Testis (tissue), 2 donors: ENCODE measurements at regions not wholly inside any gene's neighbourhood (a gene's known extent, or its start where the extent isn't known, plus 50 kb on each side); places are given as distances from the start of the nearest gene placed in this dataset.
A peak's percentile ranks its signal among the peaks of the same experiment; 100 is the strongest.

ENCODE experiments used
- DNase-seq: peaks from one replicate; pipeline ENCODE4 v3.0.0-alpha.2; 2019
- H3K27ac ChIP-seq, 2 donors: fragments of 200-600 bp; sonication (generic); one replicate each; pipeline ENCODE4 v1.5.1; 2019
- H3K27me3 ChIP-seq: fragments of 200-600 bp; sonication (generic); one replicate; pipeline ENCODE4 v1.5.1; 2019
- H3K36me3 ChIP-seq: fragments of 200-600 bp; sonication (generic); one replicate; pipeline ENCODE4 v1.5.1; 2017; ENCODE audit warnings: low read depth; ENCODE audit errors: missing control alignments
- H3K4me1 ChIP-seq: fragments of 200-600 bp; sonication (generic); one replicate; pipeline ENCODE4 v1.5.1; 2019
- H3K4me3 ChIP-seq, 2 donors: fragments of 200-600 bp; sonication (generic); one replicate each; pipeline ENCODE4 v1.5.1; 2017 to 2019
- H3K9me3 ChIP-seq: fragments of 200-600 bp; sonication (generic); one replicate; pipeline ENCODE4 v1.5.1; 2017
- POLR2A ChIP-seq: fragments of 450-650 bp; IDR thresholded peaks from one replicate; pipeline ENCODE4 v1.6.1; 2017; ENCODE audit warnings: antibody characterized with exemption, mild to moderate bottlenecking, moderate library complexity
- whole genome bisulfite sequencing, 2 donors: methylation state at CpG; one replicate each; pipeline ENCODE4 v1.1.5; 2018; 5-methylcytosine and 5-hydroxymethylcytosine counted together
- intact Hi-C: fragments of 100-400 bp; cut with DNase I; formaldehyde crosslinking; loops from one replicate; pipeline ENCODE4 v1.15.1; 2023; ENCODE audit warnings: low total_unique reads
- TF ChIP-seq, protein P1 (sequence below), 3 experiments: fragments of 450-650 bp in 2 of 3; fragments of 200-600 bp in 1 of 3; sonication (generic) in 1 of 3; IDR thresholded peaks; one replicate each; pipeline ENCODE4 v1.5.1; 2016 to 2019; ENCODE audit warnings: antibody characterized with exemption in 3 of 3, mild to moderate bottlenecking in 2 of 3, moderate library complexity in 1 of 3

DNA sequence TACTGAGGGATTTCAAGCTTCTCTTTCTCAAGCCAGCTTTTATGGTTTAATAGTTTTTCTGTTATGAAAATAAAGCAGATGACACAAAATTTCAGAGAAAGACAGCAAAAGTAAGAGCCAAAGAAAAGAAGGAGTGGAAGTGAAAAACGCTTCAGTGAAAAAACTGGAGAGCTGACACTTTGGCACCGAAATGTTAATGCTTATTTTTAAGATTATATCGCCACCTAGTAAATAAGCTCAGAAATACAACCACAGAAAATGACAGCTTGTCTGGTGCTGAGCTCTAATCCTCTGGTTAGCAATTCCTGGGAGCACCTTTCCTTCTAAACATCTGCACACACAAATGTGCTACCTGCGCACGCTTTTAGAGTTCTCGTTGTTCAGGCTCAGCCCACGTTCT is 101.6 kb downstream of the ZPLD1 start:
- no peaks in the 10 kb centered on the region for H3K4me1 ChIP-seq
- no peak for DNase-seq
- WGBS, 2 donors = 36 to 40% methylated on average over 7 of the region's 7 CpGs

DNA sequence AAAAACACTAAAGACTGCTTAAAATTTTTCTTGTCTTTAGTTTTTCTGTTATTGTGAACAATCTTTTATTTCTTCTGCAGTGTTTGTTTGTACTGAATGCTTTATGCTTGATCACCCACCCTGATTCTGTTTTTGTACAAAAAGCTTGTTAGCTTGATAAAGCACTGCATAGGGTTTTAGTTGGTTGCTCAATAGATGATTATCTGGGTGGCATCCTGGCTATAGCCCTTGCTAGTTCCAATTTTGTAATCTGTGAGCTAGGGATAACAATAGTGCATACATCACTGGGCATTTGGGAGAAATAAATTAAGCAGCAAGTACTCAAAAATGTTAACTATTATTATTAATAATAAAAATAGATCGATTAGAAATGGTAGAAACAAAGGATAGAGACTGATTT is 102.3 kb downstream of the ZPLD1 start:
- Histone ChIP-seq H3K27ac (no peak overlapping the region), H3K27me3 (no peaks in the 10 kb centered on the region), H3K36me3 (no peaks in the 10 kb centered on the region), H3K4me3 (no peak overlapping the region), H3K9me3 (no peaks in the 10 kb centered on the region), H3K4me1 (no peaks in the 10 kb centered on the region)
- no peak for DNase-seq
- WGBS, 2 donors = 65 to 83% methylated on average over 1 of the region's 1 CpG
- intact Hi-C loops = no loop called here
- no peak for TF ChIP-seq POLR2A
- TF ChIP-seq, protein P1, sequence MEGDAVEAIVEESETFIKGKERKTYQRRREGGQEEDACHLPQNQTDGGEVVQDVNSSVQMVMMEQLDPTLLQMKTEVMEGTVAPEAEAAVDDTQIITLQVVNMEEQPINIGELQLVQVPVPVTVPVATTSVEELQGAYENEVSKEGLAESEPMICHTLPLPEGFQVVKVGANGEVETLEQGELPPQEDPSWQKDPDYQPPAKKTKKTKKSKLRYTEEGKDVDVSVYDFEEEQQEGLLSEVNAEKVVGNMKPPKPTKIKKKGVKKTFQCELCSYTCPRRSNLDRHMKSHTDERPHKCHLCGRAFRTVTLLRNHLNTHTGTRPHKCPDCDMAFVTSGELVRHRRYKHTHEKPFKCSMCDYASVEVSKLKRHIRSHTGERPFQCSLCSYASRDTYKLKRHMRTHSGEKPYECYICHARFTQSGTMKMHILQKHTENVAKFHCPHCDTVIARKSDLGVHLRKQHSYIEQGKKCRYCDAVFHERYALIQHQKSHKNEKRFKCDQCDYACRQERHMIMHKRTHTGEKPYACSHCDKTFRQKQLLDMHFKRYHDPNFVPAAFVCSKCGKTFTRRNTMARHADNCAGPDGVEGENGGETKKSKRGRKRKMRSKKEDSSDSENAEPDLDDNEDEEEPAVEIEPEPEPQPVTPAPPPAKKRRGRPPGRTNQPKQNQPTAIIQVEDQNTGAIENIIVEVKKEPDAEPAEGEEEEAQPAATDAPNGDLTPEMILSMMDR (IDR thresholded peaks at IDR 0.05) = no peak

More for the DNA sequence above, 101.6 kb downstream of the ZPLD1 start:
- no peak overlapping the region for H3K4me3 ChIP-seq
- H3K27me3 ChIP-seq = no peaks in the 10 kb centered on the region
- H3K9me3 ChIP-seq = no peaks in the 10 kb centered on the region
- H3K36me3 ChIP-seq = no peaks in the 10 kb centered on the region
- no peak overlapping the region for H3K27ac ChIP-seq
- intact Hi-C loops = no loop called here
- TF ChIP-seq POLR2A = no peak
- TF ChIP-seq, protein P1 (IDR thresholded peaks at IDR 0.05) = peak in 2 of 3 experiments; percentile 35 to 38

DNA sequence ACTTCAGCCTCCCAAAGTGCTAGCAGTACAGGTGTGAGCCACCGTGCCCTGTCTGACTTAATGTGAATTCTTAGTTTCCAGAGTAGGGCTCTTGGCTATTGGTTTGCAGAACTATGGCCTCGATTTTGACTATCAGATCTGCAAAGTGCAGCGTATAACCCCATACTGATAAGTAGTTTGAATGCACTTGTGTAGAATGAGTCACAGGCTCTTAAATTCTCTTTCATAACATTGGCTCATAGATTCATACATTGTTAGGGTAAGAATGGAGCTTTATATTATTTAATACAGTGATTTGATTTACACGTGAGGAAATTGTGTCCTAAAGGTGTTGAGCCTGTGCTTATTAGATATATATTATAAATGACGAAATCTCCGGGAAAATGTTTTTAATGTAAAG is 109.9 kb downstream of the ZPLD1 start:
- Histone ChIP-seq H3K9me3 (no peaks in the 10 kb centered on the region), H3K27ac (no peak overlapping the region), H3K36me3 (no peaks in the 10 kb centered on the region), H3K4me1 (no peaks in the 10 kb centered on the region), H3K27me3 (no peaks in the 10 kb centered on the region), H3K4me3 (no peak overlapping the region)
- TF ChIP-seq, protein P1 (IDR thresholded peaks at IDR 0.05) = no peak
- no peak for TF ChIP-seq POLR2A
- WGBS, 2 donors = 73 to 75% methylated on average over 6 of the region's 6 CpGs
- intact Hi-C loops = no loop called here
- DNase-seq = no peak

DNA sequence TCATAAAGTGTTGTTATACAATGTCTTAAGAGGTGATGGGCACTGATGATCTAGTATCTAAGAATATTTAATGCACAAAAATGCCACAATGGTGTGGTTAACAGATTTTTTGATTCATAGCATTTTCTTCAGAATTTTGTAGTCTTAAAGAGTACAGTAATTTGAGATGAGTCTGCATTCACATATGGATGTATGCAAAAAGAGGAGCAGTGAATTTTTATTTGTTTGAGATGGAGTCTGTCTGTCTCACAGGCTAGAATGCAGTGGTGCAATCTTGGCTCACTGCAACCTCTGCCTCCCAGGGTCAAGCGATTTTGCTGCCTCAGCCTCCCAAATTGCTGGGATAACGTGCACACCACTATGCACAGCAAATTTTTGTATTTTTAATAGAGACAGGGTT is 110.5 kb downstream of the ZPLD1 start:
- 67 to 80% methylated on average over 2 of the region's 2 CpGs for WGBS, 2 donors

DNA sequence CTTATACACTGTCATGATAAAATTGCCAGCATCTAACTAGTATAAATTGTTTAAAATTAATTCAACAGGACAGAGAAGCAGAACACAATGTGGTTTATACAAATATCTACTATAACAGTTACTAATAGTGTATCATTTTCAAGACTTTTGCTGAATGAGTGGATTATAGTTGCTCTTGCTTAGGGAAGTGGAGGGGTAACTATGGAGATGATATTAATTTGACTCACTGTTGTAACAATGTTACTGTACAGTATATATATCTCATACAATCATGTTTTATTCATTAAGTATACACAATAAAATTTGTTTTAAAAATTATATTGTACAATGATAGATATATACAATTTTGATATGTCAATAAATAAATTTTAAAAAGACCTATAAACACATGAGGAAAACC is 119.1 kb downstream of the ZPLD1 start:
- no peak for TF ChIP-seq POLR2A
- TF ChIP-seq, protein P1 (IDR thresholded peaks at IDR 0.05) = no peak

More for the DNA sequence above, 110.5 kb downstream of the ZPLD1 start:
- TF ChIP-seq POLR2A = no peak
- TF ChIP-seq, protein P1 (IDR thresholded peaks at IDR 0.05) = no peak
- Histone ChIP-seq H3K4me1 (no peaks in the 10 kb centered on the region), H3K9me3 (no peaks in the 10 kb centered on the region), H3K27ac (no peak overlapping the region), H3K27me3 (no peaks in the 10 kb centered on the region), H3K36me3 (no peaks in the 10 kb centered on the region), H3K4me3 (no peak overlapping the region)
- DNase-seq = no peak
- intact Hi-C loops = no loop called here

More for the DNA sequence above, 119.1 kb downstream of the ZPLD1 start:
- H3K27ac ChIP-seq = no peak overlapping the region
- no peak overlapping the region for H3K4me3 ChIP-seq
- no peaks in the 10 kb centered on the region for H3K9me3 ChIP-seq
- intact Hi-C loops = no loop called here
- no peaks in the 10 kb centered on the region for H3K4me1 ChIP-seq
- no peaks in the 10 kb centered on the region for H3K36me3 ChIP-seq
- H3K27me3 ChIP-seq = no peaks in the 10 kb centered on the region
- DNase-seq = no peak
